HCT116 (cell line): ENCODE measurements at regions not wholly inside any gene's neighbourhood (a gene's known extent, or its start where the extent isn't known, plus 50 kb on each side); places are given as distances from the start of the nearest gene placed in this dataset.

Experiments used
- CTCF ChIP-seq, 3 experiments: fragments of 200-600 bp in 1 of 3; sonication (generic) in 1 of 3; IDR thresholded peaks in 2 of 3; conservative IDR thresholded peaks in 1 of 3; 2 replicates each; pipeline ENCODE4 v1.5.1; 2012 to 2017; ENCODE audit warnings: low read depth in 2 of 3, low read length in 2 of 3, antibody characterized with exemption in 1 of 3, borderline replicate concordance in 1 of 3, control low read depth in 1 of 3, mild to moderate bottlenecking in 1 of 3, mixed read lengths in 1 of 3, mixed run types in 1 of 3, moderate library complexity in 1 of 3; ENCODE audit not compliant: insufficient read depth in 1 of 3
- ELF1 ChIP-seq: IDR thresholded peaks from 2 replicates; pipeline ENCODE4 v1.6.1; 2012; ENCODE audit warnings: low read depth, borderline replicate concordance
- EZH2 ChIP-seq: fragments of 200-600 bp; sonication (generic); IDR thresholded peaks from 2 replicates; pipeline ENCODE4 v1.6.1; 2017; ENCODE audit warnings: antibody characterized with exemption, mixed run types
- EZH2phosphoT487 ChIP-seq: fragments of 200-600 bp; IDR thresholded peaks from 2 replicates; pipeline ENCODE4 v1.6.1; 2018; ENCODE audit warnings: antibody characterized with exemption, borderline replicate concordance
- JUND ChIP-seq: IDR thresholded peaks from 2 replicates; pipeline ENCODE4 v1.6.1; 2012
- POLR2A ChIP-seq: IDR thresholded peaks from 2 replicates; pipeline ENCODE4 v1.7.0; 2011; ENCODE audit warnings: borderline replicate concordance; ENCODE audit not compliant: insufficient read depth, insufficient read length; ENCODE audit errors: extremely low read depth
- RAD21 ChIP-seq: IDR thresholded peaks from 2 replicates; pipeline ENCODE4 v1.6.1; 2012; ENCODE audit warnings: low read depth, mild to moderate bottlenecking
- REST ChIP-seq: IDR thresholded peaks from 2 replicates; pipeline ENCODE4 v1.6.1; 2012; ENCODE audit warnings: low read depth
- TCF7L2 ChIP-seq: IDR thresholded peaks from 2 replicates; pipeline ENCODE4 v1.7.0; 2011; ENCODE audit warnings: borderline replicate concordance, inconsistent platforms; ENCODE audit not compliant: insufficient read depth, insufficient read length; ENCODE audit errors: extremely low read depth
- YY1 ChIP-seq: IDR thresholded peaks from 2 replicates; pipeline ENCODE4 v1.6.1; 2011; ENCODE audit warnings: low read length, low read depth, moderate library complexity, mild to moderate bottlenecking; ENCODE audit not compliant: insufficient replicate concordance; ENCODE audit errors: extremely low read depth
- ZBTB33 ChIP-seq: IDR thresholded peaks from 2 replicates; pipeline ENCODE4 v1.6.1; 2011; ENCODE audit warnings: mild to moderate bottlenecking, low read length, moderate library complexity; ENCODE audit not compliant: insufficient replicate concordance; ENCODE audit errors: extremely low read depth
- ZFX ChIP-seq: fragments of 450-650 bp; IDR thresholded peaks from 2 replicates; pipeline ENCODE4 v1.6.1; 2017
- ZNF274 ChIP-seq: fragments of 200-500 bp; sonication (Bioruptor generic); IDR thresholded peaks from 2 replicates; pipeline ENCODE4 v1.6.1; 2014; ENCODE audit warnings: mild to moderate bottlenecking, low read depth, low read length, inconsistent platforms
- TF ChIP-seq, protein P1 (sequence below): IDR thresholded peaks from 2 replicates; pipeline ENCODE4 v1.6.1; 2012

GRCh38 chr4:108395786-108396185 lies 224.6 kb upstream of the RPL34 start:
- TF ChIP-seq CTCF (IDR thresholded peaks at IDR 0.05 in 2 of 3, conservative IDR thresholded peaks at IDR 0.05 in 1 of 3; ENCODE audit: borderline replicate concordance in 1 of 3, insufficient read depth in 1 of 3, low read depth in 2 of 3, low read length in 2 of 3) (no peak), ELF1 (no peak), RAD21 (no peak), ZBTB33 (no peak), REST (no peak), POLR2A (no peak), JUND (no peak), ZNF274 (no peak), ZFX (no peak), TCF7L2 (no peak), EZH2 (no peak), EZH2phosphoT487 (no peak), YY1 (no peak)
- TF ChIP-seq, protein P1, sequence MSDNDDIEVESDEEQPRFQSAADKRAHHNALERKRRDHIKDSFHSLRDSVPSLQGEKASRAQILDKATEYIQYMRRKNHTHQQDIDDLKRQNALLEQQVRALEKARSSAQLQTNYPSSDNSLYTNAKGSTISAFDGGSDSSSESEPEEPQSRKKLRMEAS, result no peak
